ENCODE measurements at regions not wholly inside any gene's neighbourhood (a gene's known extent, or its start where the extent isn't known, plus 50 kb on each side); places are given as distances from the start of the nearest gene placed in this dataset.

DNA sequence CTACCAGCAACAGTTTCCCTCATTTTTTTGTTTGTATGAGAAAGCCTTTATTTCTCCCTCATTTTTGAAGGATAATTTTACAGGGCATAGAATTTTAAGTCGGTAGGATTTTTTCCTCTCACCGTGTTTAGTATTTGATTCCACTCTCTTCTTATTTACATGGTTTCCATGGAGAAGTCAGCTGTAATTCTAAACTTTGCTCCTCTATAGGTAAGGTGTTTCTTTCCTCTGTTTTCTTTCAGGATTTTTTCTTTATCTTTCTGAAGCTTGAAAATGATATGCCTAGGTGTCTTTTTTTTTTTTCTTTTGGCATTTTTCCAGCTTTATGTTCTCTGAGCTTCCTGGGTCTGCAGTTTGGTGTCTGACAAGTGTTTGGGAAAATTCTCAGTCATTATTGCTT, 75.6 kb upstream of the ETV6 start:
- Histone ChIP-seq H3K36me3 (no peaks in the 10 kb centered on the region), H3K9me3 (replicated peaks in 1 of 11) (peaks cover 0 to 9% (median 0%) of the 10 kb centered on the region in 11 experiments; a peak in 6 of 22 replicates), H3K27me3 (no peaks in the 10 kb centered on the region), H3K4me2 (no peak overlapping the region), H3K27ac (no peak overlapping the region), H4K20me1 (no peaks in the 10 kb centered on the region), H3K9ac (no peak overlapping the region), H3K4me1 (peaks cover 7 to 27% (median 12%) of the 10 kb centered on the region in 10 experiments; a peak in 19 of 20 replicates), H3K4me3 (no peak overlapping the region)
- TF ChIP-seq Cebpa-rat (IDR thresholded peaks at IDR 0.05), result no peak

DNA sequence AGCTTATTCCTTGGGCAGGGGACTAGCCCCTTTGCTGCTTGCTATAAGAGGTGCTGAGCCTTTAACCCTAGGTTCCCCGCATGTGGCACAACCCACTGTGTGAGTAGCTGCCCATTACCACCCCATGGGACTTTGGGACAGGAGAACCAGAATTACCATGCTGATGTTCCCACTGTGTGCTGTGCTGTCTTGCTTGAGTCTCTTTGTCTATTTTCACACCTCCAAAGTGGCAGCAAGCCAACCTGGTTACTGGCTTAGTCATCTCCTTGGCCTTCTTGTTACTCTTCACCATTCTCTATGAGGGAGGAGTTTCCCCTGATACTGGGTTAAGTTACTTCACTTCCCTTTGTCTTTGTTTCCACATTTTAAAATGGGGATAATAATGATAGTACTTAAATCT, 73.4 kb upstream of the ETV6 start:
- no peaks in the 10 kb centered on the region for H3K36me3 ChIP-seq
- no peak overlapping the region for H3K9ac ChIP-seq
- H3K27ac ChIP-seq, result no peak overlapping the region
- H3K4me3 ChIP-seq, result no peak overlapping the region
- peaks cover 0 to 9% (median 0%) of the 10 kb centered on the region in 11 experiments; a peak in 6 of 22 replicates for H3K9me3 ChIP-seq (replicated peaks in 1 of 11)
- TF ChIP-seq Cebpa-rat (IDR thresholded peaks at IDR 0.05), result no peak
- H4K20me1 ChIP-seq, result no peaks in the 10 kb centered on the region
- peak overlapping the region; percentile 2 to 52 (median 39); a peak in 17 of 22 replicates for H3K4me2 ChIP-seq
- H3K27me3 ChIP-seq, result no peaks in the 10 kb centered on the region
- peaks cover 14 to 50% (median 24%) of the 10 kb centered on the region in 10 experiments; a peak in 19 of 20 replicates for H3K4me1 ChIP-seq

GRCh38 chr12:11577658-11578260, 71.7 kb upstream of the ETV6 start:
- Histone ChIP-seq H3K9ac (no peak overlapping the region), H3K36me3 (no peaks in the 10 kb centered on the region), H3K9me3 (replicated peaks in 1 of 11) (peaks cover 0 to 9% (median 0%) of the 10 kb centered on the region in 11 experiments; a peak in 6 of 22 replicates), H3K27me3 (no peaks in the 10 kb centered on the region), H4K20me1 (no peaks in the 10 kb centered on the region), H3K4me1 (peaks cover 14 to 55% (median 24%) of the 10 kb centered on the region in 10 experiments; a peak in 19 of 20 replicates), H3K4me3 (no peak overlapping the region), H3K4me2 (no peak overlapping the region; a peak in 1 of 22 replicates), H3K27ac (no peak overlapping the region)
- no peak for TF ChIP-seq Cebpa-rat (IDR thresholded peaks at IDR 0.05)

DNA sequence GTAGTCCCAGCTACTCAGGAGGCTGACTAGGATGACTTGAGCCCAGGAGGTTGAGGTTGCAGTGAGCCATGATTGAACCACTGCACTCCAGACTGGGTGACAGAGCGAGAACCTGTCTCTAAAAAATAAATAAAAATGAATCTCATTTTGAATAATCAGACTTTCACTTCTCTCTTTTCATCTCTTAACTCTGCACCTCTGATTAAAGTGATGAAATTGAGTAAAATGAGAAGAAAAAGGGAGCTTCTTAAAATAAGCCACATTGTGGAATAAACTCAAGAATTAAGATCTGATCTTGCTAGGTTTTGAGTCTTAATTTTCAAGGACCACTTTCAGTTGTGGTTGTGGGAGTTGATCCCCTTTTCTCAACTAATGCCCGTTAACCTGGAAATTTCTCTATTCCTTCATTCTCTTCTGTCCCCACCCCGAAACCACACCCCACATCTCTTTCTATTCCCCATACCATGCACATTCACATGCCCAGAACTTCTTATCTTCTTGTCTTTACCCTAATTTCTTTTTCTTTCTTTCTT, 70.9 kb upstream of the ETV6 start:
- TF ChIP-seq Cebpa-rat (IDR thresholded peaks at IDR 0.05), result no peak
- no peaks in the 10 kb centered on the region for H4K20me1 ChIP-seq
- peaks cover 14 to 57% (median 24%) of the 10 kb centered on the region in 10 experiments; a peak in 19 of 20 replicates for H3K4me1 ChIP-seq
- H3K4me2 ChIP-seq, result peak overlapping the region in 4 of 11 experiments; percentile 1 to 43 (median 6); a peak in 4 of 22 replicates
- H3K9ac ChIP-seq, result no peak overlapping the region
- no peaks in the 10 kb centered on the region for H3K36me3 ChIP-seq
- H3K27ac ChIP-seq, result no peak overlapping the region
- H3K9me3 ChIP-seq (replicated peaks in 1 of 11), result peaks cover 0 to 9% (median 0%) of the 10 kb centered on the region in 11 experiments; a peak in 6 of 22 replicates
- H3K4me3 ChIP-seq, result no peak overlapping the region
- no peaks in the 10 kb centered on the region for H3K27me3 ChIP-seq

DNA sequence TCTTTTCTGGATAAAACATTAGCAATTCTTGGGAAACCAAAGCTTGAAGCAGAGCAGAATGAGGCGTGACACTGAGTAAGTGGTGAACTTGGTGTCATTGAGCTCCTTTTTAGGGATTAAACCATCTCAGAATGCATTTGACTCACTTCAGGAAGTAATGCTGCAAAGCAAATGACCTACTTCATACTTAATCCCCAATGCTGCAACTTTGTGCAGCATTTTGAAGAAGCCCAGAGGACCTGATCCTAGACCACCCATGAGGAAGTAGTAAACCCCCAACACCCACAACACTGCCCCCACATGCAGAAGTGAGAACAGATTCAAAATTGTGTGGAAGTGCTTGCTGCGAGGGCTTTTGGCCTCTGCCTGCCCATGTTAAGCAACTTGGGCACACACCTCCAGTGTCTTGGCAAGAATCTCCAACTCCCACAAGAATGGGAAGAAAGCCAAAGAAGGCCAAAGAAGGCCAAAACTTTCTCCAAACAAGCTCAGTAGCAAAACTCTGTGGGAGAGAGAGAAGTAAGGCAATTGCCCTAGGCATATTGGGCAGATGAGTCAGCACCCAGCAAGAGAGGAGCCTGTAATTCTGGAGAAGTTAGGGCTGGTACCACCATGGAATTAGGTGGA, 69.2 kb upstream of the ETV6 start:
- Histone ChIP-seq H3K4me2 (peak overlapping the region in 8 of 11 experiments; percentile 3 to 83 (median 58); a peak in 14 of 22 replicates), H3K4me1 (peaks cover 14 to 69% (median 24%) of the 10 kb centered on the region in 10 experiments; a peak in 19 of 20 replicates)

DNA sequence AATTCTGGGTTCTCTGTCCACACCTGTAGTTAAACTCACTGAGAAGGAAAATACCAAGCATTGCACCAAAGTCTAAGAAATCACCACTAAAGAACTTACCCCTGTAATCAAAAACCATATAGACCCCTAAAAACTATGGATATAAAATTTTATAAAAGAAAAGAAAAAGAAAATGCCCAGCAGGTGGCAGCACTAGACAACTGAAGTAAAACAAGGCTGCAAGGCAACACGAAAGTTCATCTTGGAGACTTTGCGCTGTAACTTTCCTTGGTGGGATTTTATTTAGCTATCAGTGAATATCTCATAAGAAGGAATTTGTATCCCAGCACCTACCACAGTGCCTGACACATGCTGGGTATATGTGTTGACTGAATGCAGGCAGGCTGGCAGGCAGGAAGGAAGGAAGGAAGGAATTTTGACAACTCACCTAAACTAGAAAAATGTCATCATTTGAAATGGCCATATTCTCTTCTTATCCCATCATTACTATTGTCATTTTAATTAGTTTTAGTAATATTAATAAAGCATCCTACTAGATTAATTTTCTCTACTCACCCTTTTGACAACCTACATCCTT, 68.2 kb upstream of the ETV6 start:
- H3K27me3 ChIP-seq, result no peaks in the 10 kb centered on the region
- no peaks in the 10 kb centered on the region for H3K36me3 ChIP-seq
- H3K9me3 ChIP-seq (replicated peaks in 1 of 11), result peaks cover 0 to 7% (median 0%) of the 10 kb centered on the region in 11 experiments; a peak in 4 of 22 replicates
- H4K20me1 ChIP-seq, result no peaks in the 10 kb centered on the region
- no peak overlapping the region for H3K4me3 ChIP-seq
- no peak for TF ChIP-seq Cebpa-rat (IDR thresholded peaks at IDR 0.05)
- H3K4me1 ChIP-seq, result peaks cover 6 to 62% (median 15%) of the 10 kb centered on the region in 10 experiments; a peak in 15 of 20 replicates
- no peak overlapping the region for H3K9ac ChIP-seq
- no peak overlapping the region for H3K27ac ChIP-seq
- peak overlapping the region in 3 of 11 experiments; percentile 61 to 83 (median 82); a peak in 5 of 22 replicates for H3K4me2 ChIP-seq

More for the DNA sequence above, 69.2 kb upstream of the ETV6 start:
- TF ChIP-seq Cebpa-rat (IDR thresholded peaks at IDR 0.05), result no peak; a peak in 1 of 22 replicates
- no peaks in the 10 kb centered on the region for H3K27me3 ChIP-seq
- H3K9ac ChIP-seq, result no peak overlapping the region
- H3K36me3 ChIP-seq, result no peaks in the 10 kb centered on the region
- no peaks in the 10 kb centered on the region for H4K20me1 ChIP-seq
- no peak overlapping the region for H3K4me3 ChIP-seq
- H3K27ac ChIP-seq, result peak overlapping the region in 4 of 11 experiments; percentile 9 to 44 (median 26); a peak in 3 of 22 replicates
- H3K9me3 ChIP-seq (replicated peaks in 1 of 11), result peaks cover 0 to 7% (median 0%) of the 10 kb centered on the region in 11 experiments; a peak in 4 of 22 replicates

DNA sequence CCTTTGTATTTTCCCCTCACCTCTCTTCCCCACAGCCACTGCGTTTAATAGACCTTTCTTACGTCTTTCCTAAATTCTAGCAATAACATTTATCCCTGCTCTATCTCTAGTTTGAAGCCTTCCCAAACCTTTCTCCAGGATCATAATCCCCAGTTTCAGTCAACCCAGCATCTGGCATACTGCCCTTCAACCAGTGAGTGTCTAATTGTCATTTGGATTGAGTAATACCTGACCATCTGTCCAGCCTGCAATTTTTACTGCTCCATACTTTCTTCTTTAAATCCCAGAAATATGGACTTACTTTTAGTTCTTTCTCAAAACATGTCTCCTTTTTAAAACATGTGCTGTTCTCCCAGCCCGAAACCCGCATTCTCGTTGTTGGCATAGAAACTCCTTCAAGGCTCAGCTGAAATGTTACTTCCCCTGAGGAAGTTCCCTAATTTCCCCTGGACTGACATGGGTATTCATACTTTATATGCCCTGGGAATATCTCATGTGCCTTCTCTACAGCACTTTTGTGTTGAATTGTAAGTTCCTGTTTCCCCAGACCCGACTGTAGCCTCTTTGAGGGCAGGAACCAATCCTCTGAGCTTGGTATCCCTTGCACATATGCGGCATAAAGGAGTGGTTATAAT, 65.1 kb upstream of the ETV6 start:
- peak overlapping the region in 1 of 11 experiments; percentile 36; a peak in 1 of 22 replicates for H3K27ac ChIP-seq
- no peak overlapping the region for H3K9ac ChIP-seq
- no peak for TF ChIP-seq Cebpa-rat (IDR thresholded peaks at IDR 0.05)
- H3K36me3 ChIP-seq, result no peaks in the 10 kb centered on the region
- H3K9me3 ChIP-seq (replicated peaks in 1 of 11), result peaks cover 0 to 7% (median 0%) of the 10 kb centered on the region in 11 experiments; a peak in 4 of 22 replicates
- H3K4me1 ChIP-seq, result peaks cover 6 to 45% (median 13%) of the 10 kb centered on the region in 10 experiments; a peak in 15 of 20 replicates
- H3K4me2 ChIP-seq, result peak overlapping the region in 5 of 11 experiments; percentile 3 to 69 (median 24); a peak in 7 of 22 replicates
- H4K20me1 ChIP-seq, result no peaks in the 10 kb centered on the region
- H3K27me3 ChIP-seq, result no peaks in the 10 kb centered on the region
- H3K4me3 ChIP-seq, result no peak overlapping the region

- Histone ChIP-seq H3K4me2 (no peak overlapping the region), H4K20me1 (no peaks in the 10 kb centered on the region)
These were observed 57.0 kb upstream of the ETV6 start for GRCh38 chr12:11592484-11592883.

More at GRCh38 chr12:11592484-11592883, 57.0 kb upstream of the ETV6 start:
- Histone ChIP-seq H3K4me1 (peaks cover 0 to 35% (median 13%) of the 10 kb centered on the region in 10 experiments; a peak in 10 of 20 replicates), H3K9me3 (replicated peaks in 1 of 11) (0 out of 22 replicates have a peak, but pooled peaks cover 0 to 8% (median 0%) of the 10 kb centered on the region in 11 experiments), H3K9ac (no peak overlapping the region), H3K4me3 (no peak overlapping the region), H3K36me3 (no peaks in the 10 kb centered on the region), H3K27ac (no peak overlapping the region), H3K27me3 (no peaks in the 10 kb centered on the region)
- no peak for TF ChIP-seq Cebpa-rat (IDR thresholded peaks at IDR 0.05)

All from BLaER1 treated with 17β-estradiol and CSF1 and Interleukin-3, amounts not matched to agents 10 nM and 100 nM (cell line).